ENCODE measurements at regions not wholly inside any gene's neighbourhood (a gene's known extent, or its start where the extent isn't known, plus 50 kb on each side); places are given as distances from the start of the nearest gene placed in this dataset.

- no peak for DNase-seq
Measured at GRCh38 chr4:20532871-20533870, 167.1 kb upstream of the PACRGL start.

GRCh38 chr4:20538905-20539304, 161.4 kb upstream of the PACRGL start:
- no peak for DNase-seq

GRCh38 chr4:20543131-20543530, 157.1 kb upstream of the PACRGL start:
- DNase-seq: no peak

GRCh38 chr4:20544645-20545044, 155.6 kb upstream of the PACRGL start:
- no peak for DNase-seq

- no peak for DNase-seq
Measured at GRCh38 chr4:20552004-20552403, 148.3 kb upstream of the PACRGL start.

- DNase-seq: no peak
Measured at GRCh38 chr4:20554134-20554533, 146.1 kb upstream of the PACRGL start.

GRCh38 chr4:20565075-20565721, 135.1 kb upstream of the PACRGL start:
- no peak for DNase-seq

- DNase-seq: no peak
Measured at GRCh38 chr4:20570981-20571715, 129.1 kb upstream of the PACRGL start.

- no peak for DNase-seq
Measured at GRCh38 chr4:20572976-20573375, 127.3 kb upstream of the PACRGL start.

GRCh38 chr4:20574986-20575385, 125.3 kb upstream of the PACRGL start:
- DNase-seq: no peak

- no peak for DNase-seq
Measured at GRCh38 chr4:20575486-20575885, 124.8 kb upstream of the PACRGL start.

GRCh38 chr4:20576861-20577260, 123.4 kb upstream of the PACRGL start:
- DNase-seq: no peak

GRCh38 chr4:20577702-20578101, 122.6 kb upstream of the PACRGL start:
- DNase-seq: no peak

- DNase-seq: no peak
Measured at GRCh38 chr4:20580907-20581306, 119.4 kb upstream of the PACRGL start.

GRCh38 chr4:20589436-20589835, 110.8 kb upstream of the PACRGL start:
- DNase-seq: no peak

GRCh38 chr4:20590849-20591248, 109.4 kb upstream of the PACRGL start:
- no peak for DNase-seq

- DNase-seq: no peak
Measured at GRCh38 chr4:20591571-20591970, 108.7 kb upstream of the PACRGL start.

GRCh38 chr4:20592013-20592412, 108.2 kb upstream of the PACRGL start:
- no peak for DNase-seq

- DNase-seq: no peak
Measured at GRCh38 chr4:20592663-20593062, 107.6 kb upstream of the PACRGL start.

- no peak for DNase-seq
Measured at GRCh38 chr4:20598626-20599025, 101.6 kb upstream of the PACRGL start.

- DNase-seq: no peak
Measured at GRCh38 chr4:20603671-20604313, 96.5 kb upstream of the PACRGL start.

- DNase-seq: no peak
Measured at GRCh38 chr4:20612313-20612712, 87.9 kb upstream of the PACRGL start.

GRCh38 chr4:20614816-20615215, 85.4 kb upstream of the PACRGL start:
- no peak for DNase-seq

Data from NCI-H1048 (cell line).